Osteoblast (primary cell): ENCODE measurements at regions not wholly inside any gene's neighbourhood (a gene's known extent, or its start where the extent isn't known, plus 50 kb on each side); places are given as distances from the start of the nearest gene placed in this dataset.
"Not testable (repeated sequence)": the region's sequence is repeated elsewhere in the genome, so short reads cannot be mapped to it uniquely, and the experiment has no call there.

Experiments
- DNase-seq: peaks from one replicate; pipeline ENCODE4 v3.0.0; 2011; ENCODE audit warnings: low spot score, mixed read lengths; ENCODE audit not compliant: insufficient read length; ENCODE audit errors: missing footprints
- H2AFZ ChIP-seq: 2 replicates; pipeline ENCODE4 v1.6.0; 2011; ENCODE audit warnings: mild to moderate bottlenecking, low read length
- H3K27ac ChIP-seq: 2 replicates; pipeline ENCODE4 v1.5.1; 2011; ENCODE audit warnings: mild to moderate bottlenecking, low read depth, low read length, moderate library complexity
- H3K27me3 ChIP-seq: 2 replicates; pipeline ENCODE4 v1.6.0; 2012; ENCODE audit warnings: mild to moderate bottlenecking, control low read depth, inconsistent platforms, low read length, moderate library complexity; ENCODE audit not compliant: insufficient read depth
- H3K36me3 ChIP-seq: 2 replicates; pipeline ENCODE4 v1.5.1; 2011; ENCODE audit warnings: mild to moderate bottlenecking, low read length, control low read depth, moderate library complexity; ENCODE audit not compliant: insufficient read depth
- H3K4me1 ChIP-seq: 2 replicates; pipeline ENCODE4 v1.5.1; 2011; ENCODE audit warnings: mild to moderate bottlenecking, low read length, control low read depth, moderate library complexity; ENCODE audit not compliant: insufficient read depth
- H3K4me2 ChIP-seq: 2 replicates; pipeline ENCODE4 v1.6.0; 2011; ENCODE audit warnings: mild to moderate bottlenecking, low read length; ENCODE audit not compliant: insufficient read depth
- H3K4me3 ChIP-seq: fragments of 200-600 bp; sonication (generic); 3 replicates; pipeline ENCODE4 v1.5.1; 2012; ENCODE audit warnings: mild to moderate bottlenecking, low read length, inconsistent platforms; ENCODE audit not compliant: insufficient read depth
- H3K79me2 ChIP-seq: 2 replicates; pipeline ENCODE4 v1.6.0; 2012; ENCODE audit warnings: mild to moderate bottlenecking, low read length, control low read depth, inconsistent platforms; ENCODE audit not compliant: insufficient read depth
- H3K9me3 ChIP-seq: 2 replicates; pipeline ENCODE4 v1.5.1; 2011; ENCODE audit warnings: low read depth, low read length, control low read depth
- H4K20me1 ChIP-seq: 2 replicates; pipeline ENCODE4 v1.6.0; 2012; ENCODE audit warnings: mild to moderate bottlenecking, low read length, control low read depth; ENCODE audit not compliant: insufficient read depth
- CTCF ChIP-seq: IDR thresholded peaks from 2 replicates; pipeline ENCODE4 v1.5.1; 2011; ENCODE audit warnings: mild to moderate bottlenecking, low read depth, low read length, moderate library complexity; ENCODE audit errors: extremely low read depth

GRCh38 chr1:233465745-233466343, 138.3 kb downstream of the MAP3K21 start:
- H3K79me2 ChIP-seq: no peaks in the 10 kb centered on the region
- H2AFZ ChIP-seq: no peak overlapping the region
- H3K4me1 ChIP-seq: no peaks in the 10 kb centered on the region
- no peaks in the 10 kb centered on the region for H3K9me3 ChIP-seq
- DNase-seq: no peak
- no peak overlapping the region for H3K27ac ChIP-seq
- H3K27me3 ChIP-seq: no peaks in the 10 kb centered on the region
- H3K4me3 ChIP-seq: no peak overlapping the region
- TF ChIP-seq CTCF: no peak
- no peaks in the 10 kb centered on the region for H4K20me1 ChIP-seq
- H3K36me3 ChIP-seq: no peaks in the 10 kb centered on the region
- H3K4me2 ChIP-seq: no peak overlapping the region

GRCh38 chr1:233470741-233471499, 143.0 kb upstream of the KCNK1 start:
- H3K4me2 ChIP-seq: no peak overlapping the region
- H3K4me3 ChIP-seq: no peak overlapping the region
- H3K27ac ChIP-seq: no peak overlapping the region
- H3K27me3 ChIP-seq: no peaks in the 10 kb centered on the region
- no peaks in the 10 kb centered on the region for H3K4me1 ChIP-seq
- H3K79me2 ChIP-seq: no peaks in the 10 kb centered on the region
- no peaks in the 10 kb centered on the region for H3K9me3 ChIP-seq
- DNase-seq: no peak
- no peak overlapping the region for H2AFZ ChIP-seq
- TF ChIP-seq CTCF: no peak
- no peaks in the 10 kb centered on the region for H4K20me1 ChIP-seq
- H3K36me3 ChIP-seq: no peaks in the 10 kb centered on the region

- DNase-seq, H3K4me2 ChIP-seq, H3K79me2 ChIP-seq, H3K27me3 ChIP-seq, H3K36me3 ChIP-seq, H3K9me3 ChIP-seq, H3K4me3 ChIP-seq, H3K27ac ChIP-seq, H4K20me1 ChIP-seq, H2AFZ ChIP-seq, H3K4me1 ChIP-seq: not testable (repeated sequence)
Measured at GRCh38 chr1:233471851-233472250, 142.1 kb upstream of the KCNK1 start.

- H3K27ac ChIP-seq, H3K4me2 ChIP-seq, H3K79me2 ChIP-seq, H3K36me3 ChIP-seq, H4K20me1 ChIP-seq, H3K4me3 ChIP-seq, H3K4me1 ChIP-seq, H3K9me3 ChIP-seq, H3K27me3 ChIP-seq, DNase-seq, H2AFZ ChIP-seq: not testable (repeated sequence)
Measured at GRCh38 chr1:233472796-233473195, 141.1 kb upstream of the KCNK1 start.
